H9 (cell line): ENCODE measurements at regions not wholly inside any gene's neighbourhood (a gene's known extent, or its start where the extent isn't known, plus 50 kb on each side); places are given as distances from the start of the nearest gene placed in this dataset.

Experiments used
- DNase-seq: peaks from one replicate; pipeline ENCODE4 v3.0.0-alpha.2; 2017
- H2AFZ ChIP-seq: one replicate; pipeline ENCODE4 v1.6.1; 2013; ENCODE audit warnings: mild to moderate bottlenecking, low read length, control low read depth, moderate library complexity
- H2AK5ac ChIP-seq: 2 replicates; pipeline ENCODE4 v1.6.1; 2013; ENCODE audit warnings: low read length, control low read depth, mixed read lengths; ENCODE audit not compliant: insufficient read length
- H2BK120ac ChIP-seq: one replicate; pipeline ENCODE4 v1.6.1; 2013; ENCODE audit warnings: low read depth, mild to moderate bottlenecking, low read length, control low read depth, inconsistent platforms; ENCODE audit not compliant: poor library complexity, severe bottlenecking
- H2BK12ac ChIP-seq: 2 replicates; pipeline ENCODE4 v1.6.1; 2013; ENCODE audit warnings: low read length, control low read depth, mixed read lengths, low read depth; ENCODE audit not compliant: insufficient read length
- H2BK15ac ChIP-seq: 2 replicates; pipeline ENCODE4 v1.6.1; 2013; ENCODE audit warnings: low read depth, low read length, control low read depth
- H2BK20ac ChIP-seq: one replicate; pipeline ENCODE4 v1.6.1; 2013; ENCODE audit warnings: low read depth, mild to moderate bottlenecking, low read length, control low read depth, inconsistent platforms; ENCODE audit not compliant: poor library complexity, severe bottlenecking
- H2BK5ac ChIP-seq: 2 replicates; pipeline ENCODE4 v1.6.1; 2013; ENCODE audit warnings: low read length, control low read depth, mixed read lengths; ENCODE audit not compliant: insufficient read length
- H3K14ac ChIP-seq: 2 replicates; pipeline ENCODE4 v1.6.1; 2013; ENCODE audit warnings: low read length, control low read depth; ENCODE audit not compliant: insufficient read depth
- H3K18ac ChIP-seq: 2 replicates; pipeline ENCODE4 v1.6.1; 2013; ENCODE audit warnings: low read depth, mild to moderate bottlenecking, mixed read lengths, low read length, control low read depth; ENCODE audit not compliant: insufficient read length
- H3K23ac ChIP-seq: 2 replicates; pipeline ENCODE4 v1.6.1; 2013; ENCODE audit warnings: low read length, control low read depth, mixed read lengths, low read depth; ENCODE audit not compliant: insufficient read length
- H3K23me2 ChIP-seq: 2 replicates; pipeline ENCODE4 v1.6.1; 2013; ENCODE audit warnings: low read depth, mild to moderate bottlenecking, mixed read lengths, low read length, control low read depth; ENCODE audit not compliant: insufficient read length, poor library complexity, severe bottlenecking
- H3K27ac ChIP-seq: 2 replicates; pipeline ENCODE4 v1.5.1; 2013; ENCODE audit warnings: low read length, control low read depth, mixed read lengths, low read depth; ENCODE audit not compliant: insufficient read length
- H3K27me3 ChIP-seq: 2 replicates; pipeline ENCODE4 v1.6.1; 2013; ENCODE audit warnings: low read length, control low read depth, inconsistent platforms; ENCODE audit not compliant: insufficient read depth
- H3K4ac ChIP-seq: 2 replicates; pipeline ENCODE4 v1.6.1; 2013; ENCODE audit warnings: low read depth, mild to moderate bottlenecking, control low read depth, inconsistent platforms, low read length, moderate library complexity
- H3K4me1 ChIP-seq: 2 replicates; pipeline ENCODE4 v1.6.1; 2013; ENCODE audit warnings: low read length, control low read depth, inconsistent platforms; ENCODE audit not compliant: insufficient read depth
- H3K4me2 ChIP-seq: 2 replicates; pipeline ENCODE4 v1.6.1; 2013; ENCODE audit warnings: low read length, control low read depth, mixed read lengths; ENCODE audit not compliant: insufficient read length, insufficient read depth
- H3K56ac ChIP-seq: 2 replicates; pipeline ENCODE4 v1.6.1; 2013; ENCODE audit warnings: low read depth, mild to moderate bottlenecking, mixed read lengths, low read length, control low read depth; ENCODE audit not compliant: insufficient read length
- H3K79me1 ChIP-seq: 2 replicates; pipeline ENCODE4 v1.6.1; 2013; ENCODE audit warnings: low read depth, mild to moderate bottlenecking, moderate library complexity, low read length, control low read depth, inconsistent platforms; ENCODE audit not compliant: insufficient read depth, poor library complexity, severe bottlenecking
- H3K79me2 ChIP-seq: 2 replicates; pipeline ENCODE4 v1.6.1; 2013; ENCODE audit warnings: low read length, control low read depth, inconsistent platforms; ENCODE audit not compliant: insufficient read depth
- H3K9ac ChIP-seq: 2 replicates; pipeline ENCODE4 v1.6.1; 2013; ENCODE audit warnings: low read length, control low read depth, mixed read lengths; ENCODE audit not compliant: insufficient read length; ENCODE audit errors: extremely low read depth
- H3K9me3 ChIP-seq: one replicate; pipeline ENCODE4 v1.6.1; 2013; ENCODE audit warnings: low read depth, low read length, inconsistent platforms; ENCODE audit not compliant: control insufficient read depth
- H3T11ph ChIP-seq: one replicate; pipeline ENCODE4 v1.6.1; 2013; ENCODE audit warnings: mild to moderate bottlenecking, low read length, control low read depth, inconsistent platforms
- H4K20me1 ChIP-seq: one replicate; pipeline ENCODE4 v1.6.1; 2013; ENCODE audit not compliant: control insufficient read depth, insufficient read length, insufficient read depth
- H4K5ac ChIP-seq: 2 replicates; pipeline ENCODE4 v1.6.1; 2013; ENCODE audit warnings: low read depth, mild to moderate bottlenecking, mixed read lengths, low read length, control low read depth; ENCODE audit not compliant: insufficient read length
- H4K8ac ChIP-seq: replicated peaks from 2 replicates; pipeline ENCODE4 v1.6.1; 2013; ENCODE audit warnings: low read length, control low read depth, mixed read lengths, low read depth; ENCODE audit not compliant: insufficient read length
- H4K91ac ChIP-seq: 2 replicates; pipeline ENCODE4 v1.6.1; 2013; ENCODE audit warnings: low read depth, mild to moderate bottlenecking, moderate library complexity, mixed read lengths, low read length, control low read depth; ENCODE audit not compliant: insufficient read length
- H3K27ac Mint-ChIP-seq, 3 experiments: 2 replicates in 2 of 3; 3 replicates in 1 of 3; pipeline ENCODE4 v1.8.0; 2020 to 2021; ENCODE audit warnings: mixed read lengths in 3 of 3, mild to moderate bottlenecking in 1 of 3, moderate library complexity in 1 of 3
- H3K27me3 Mint-ChIP-seq: 2 replicates; pipeline ENCODE4 v1.8.0; 2021; ENCODE audit warnings: low read depth, mild to moderate bottlenecking, moderate library complexity, mixed read lengths
- H3K36me3 Mint-ChIP-seq, 3 experiments: 2 replicates in 2 of 3; 3 replicates in 1 of 3; pipeline ENCODE4 v1.8.0; 2020 to 2021; ENCODE audit warnings: low read depth in 3 of 3, mixed read lengths in 3 of 3; ENCODE audit not compliant: insufficient read depth in 1 of 3
- H3K4me1 Mint-ChIP-seq, 2 experiments: 2 replicates each; pipeline ENCODE4 v1.8.0; 2020; ENCODE audit warnings: mixed read lengths in 2 of 2
- H3K4me3 Mint-ChIP-seq, 2 experiments: 2 replicates in 1 of 2; 3 replicates in 1 of 2; pipeline ENCODE4 v1.8.0; 2020 to 2021; ENCODE audit warnings: mild to moderate bottlenecking in 2 of 2, mixed read lengths in 2 of 2, moderate library complexity in 1 of 2
- H3K9me3 Mint-ChIP-seq, 2 experiments: 2 replicates in 1 of 2; 3 replicates in 1 of 2; pipeline ENCODE4 v1.8.0; 2020; ENCODE audit warnings: mild to moderate bottlenecking in 2 of 2, mixed read lengths in 2 of 2, moderate library complexity in 1 of 2
- CTCF ChIP-seq: fragments of 200-600 bp; sonication (generic); conservative IDR thresholded peaks from 3 replicates; pipeline ENCODE4 v1.8.0; 2021; ENCODE audit warnings: antibody characterized with exemption, mild to moderate bottlenecking
- WGBS: extraction: QIAGEN DNeasy Blood & Tissue Kit; methylation state at CpG from one replicate; pipeline ENCODE4 v1.1.7; 2013; ENCODE audit warnings: missing lambda C conversion rate, low lambda C conversion rate, mixed read lengths; ENCODE audit not compliant: insufficient read length; ENCODE audit errors: extremely low coverage; 5-methylcytosine and 5-hydroxymethylcytosine counted together

DNA sequence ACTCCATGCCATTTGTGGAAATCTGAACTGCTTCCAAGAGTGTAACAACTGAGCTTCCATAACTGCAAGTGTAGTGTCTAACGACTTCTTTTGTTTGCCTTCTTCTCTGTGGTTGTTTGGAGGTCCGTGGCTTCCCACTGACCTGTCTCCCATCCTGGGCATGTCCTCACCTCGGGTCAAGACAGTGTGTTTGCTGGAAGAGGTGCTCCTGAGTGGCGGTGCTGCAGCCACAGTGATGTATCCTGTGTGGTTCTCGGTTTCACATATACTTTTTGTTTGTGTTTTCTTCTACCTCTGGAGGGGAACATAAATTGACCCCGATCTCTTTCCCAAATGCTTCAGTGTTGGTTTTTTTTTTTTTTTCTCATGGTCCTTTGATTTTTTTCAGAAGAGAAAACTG, 84.7 kb upstream of the NPVF start:
- H3K4me1 Mint-ChIP-seq: peaks cover 6 to 13% of the 10 kb centered on the region in 2 experiments
- WGBS: no CpG with 5 or more reads among the region's 6 CpGs

More for the DNA sequence above, 84.7 kb upstream of the NPVF start:
- H3K56ac ChIP-seq: no peak overlapping the region
- no peak overlapping the region for H4K91ac ChIP-seq
- no peak overlapping the region for H3K23ac ChIP-seq
- no peak overlapping the region for H2BK120ac ChIP-seq
- Mint-ChIP-seq H3K9me3 (no peaks in the 10 kb centered on the region), H3K4me3 (no peak overlapping the region), H3K27ac (no peak overlapping the region; a peak in 1 of 7 replicates), H3K36me3 (no peaks in the 10 kb centered on the region), H3K27me3 (no peaks in the 10 kb centered on the region)
- no peaks in the 10 kb centered on the region for H3K79me2 ChIP-seq
- H4K8ac ChIP-seq: no peak overlapping the region
- H2BK15ac ChIP-seq: no peak overlapping the region
- no peaks in the 10 kb centered on the region for H3K23me2 ChIP-seq
- DNase-seq: no peak
- H3K18ac ChIP-seq: no peak overlapping the region
- no peak overlapping the region for H2BK12ac ChIP-seq
- peaks cover 2% of the 10 kb centered on the region; the same call in 1 of the 2 replicates for H3K4me1 ChIP-seq
- H3T11ph ChIP-seq: no peak overlapping the region
- H3K27me3 ChIP-seq: no peaks in the 10 kb centered on the region
- no peak overlapping the region for H2BK5ac ChIP-seq
- no peak overlapping the region for H3K27ac ChIP-seq
- H4K20me1 ChIP-seq: no peaks in the 10 kb centered on the region
- H3K79me1 ChIP-seq: no peaks in the 10 kb centered on the region
- no peak overlapping the region for H2BK20ac ChIP-seq
- no peak overlapping the region for H2AFZ ChIP-seq
- H3K9me3 ChIP-seq: no peaks in the 10 kb centered on the region
- TF ChIP-seq CTCF: no peak
- H3K9ac ChIP-seq: no peak overlapping the region
- no peak overlapping the region for H3K4me2 ChIP-seq
- no peak overlapping the region for H2AK5ac ChIP-seq
- H4K5ac ChIP-seq: no peak overlapping the region
- no peak overlapping the region for H3K14ac ChIP-seq
- no peak overlapping the region for H3K4ac ChIP-seq
